PC-9 (cell line): ENCODE measurements at regions not wholly inside any gene's neighbourhood (a gene's known extent, or its start where the extent isn't known, plus 50 kb on each side); places are given as distances from the start of the nearest gene placed in this dataset.

Experiments
- CTCF ChIP-seq: fragments of 200-600 bp; sonication (generic); conservative IDR thresholded peaks from 2 replicates; pipeline ENCODE4 v1.6.1; 2017; ENCODE audit warnings: mixed run types, antibody characterized with exemption, mild to moderate bottlenecking, moderate library complexity
- EZH2 ChIP-seq: fragments of 200-600 bp; sonication (generic); IDR thresholded peaks from 2 replicates; pipeline ENCODE4 v1.8.0; 2017; ENCODE audit warnings: antibody characterized with exemption, low read depth

- TF ChIP-seq EZH2 = no peak
- TF ChIP-seq CTCF = no peak
Measured at GRCh38 chr4:173934933-173935620, 348.4 kb downstream of the FBXO8 start.
